HCT116 (cell line): ENCODE measurements at regions not wholly inside any gene's neighbourhood (a gene's known extent, or its start where the extent isn't known, plus 50 kb on each side); places are given as distances from the start of the nearest gene placed in this dataset.

Experiments used
- ATAC-seq: fragments of 200-7000 bp; cut with Tn5 transposase; 2 replicates; pipeline ENCODE4 v1.9.1; 2020; ENCODE audit warnings: mild to moderate bottlenecking, moderate library complexity
- BruUV-seq: library from RNA; stranded (reverse); fragments of 400-500 nt; replicated peaks from 2 replicates; lab custom pipeline; 2021; lab: Mats Ljungman, UMichigan
- CTCF ChIA-PET: fragments of 300-600 bp; sonication (Branson Sonifier 250); formaldehyde crosslinking; loops from one replicate; lab custom pipeline; 2021; ENCODE audit warnings: antibody characterized with exemption; lab: Charles Lee
- POLR2A ChIA-PET: fragments of 300-600, 350-600 bp; sonication (Branson Sonifier 250); formaldehyde crosslinking; loops from one replicate; lab custom pipeline; 2021; ENCODE audit warnings: antibody characterized with exemption; lab: Charles Lee
- RAD21 ChIA-PET, 2 experiments: fragments of 300-600 bp; sonication (Branson Sonifier 250); formaldehyde crosslinking; loops; one replicate each; lab custom pipeline; 2023; ENCODE audit warnings: low total read pairs in 2 of 2; ENCODE audit not compliant: uncharacterized antibody in 2 of 2, unreplicated experiment in 2 of 2, low non-redundant PET in 1 of 2; lab: Charles Lee
- DNase-seq: peaks from one replicate; pipeline ENCODE4 v3.0.0-alpha.2; 2010; ENCODE audit warnings: low read depth, low spot score
- H2AFZ ChIP-seq: fragments of 200-600 bp; shearing (Covaris generic), sonication (generic); 2 replicates; pipeline ENCODE4 v1.6.1; 2017; ENCODE audit warnings: low read depth, mixed run types, mixed read lengths, antibody characterized with exemption, low read length; ENCODE audit not compliant: poor library complexity, severe bottlenecking
- H3K27ac ChIP-seq: 2 replicates; pipeline ENCODE4 v1.5.1; 2012; ENCODE audit warnings: low read depth, low read length
- H3K27me3 ChIP-seq: fragments of 200-600 bp; sonication (generic); 2 replicates; pipeline ENCODE4 v1.6.1; 2016; ENCODE audit warnings: mixed run types, low read length, mixed read lengths; ENCODE audit not compliant: insufficient read depth
- H3K36me3 ChIP-seq, 2 experiments: fragments of 200-500 bp in 1 of 2; fragments of 200-600 bp in 1 of 2; sonication (Bioruptor generic) in 1 of 2; sonication (generic) in 1 of 2; 2 replicates each; pipeline versions ENCODE4 v1.5.1 to v1.6.1; 2014 to 2016; ENCODE audit warnings: low read length in 2 of 2, inconsistent platforms in 1 of 2, mixed read lengths in 1 of 2, mixed run types in 1 of 2; ENCODE audit not compliant: insufficient read depth in 2 of 2, control insufficient read depth in 1 of 2
- H3K4me1 ChIP-seq, 2 experiments: fragments of 200-600 bp in 1 of 2; sonication (generic) in 1 of 2; 2 replicates each; pipeline versions ENCODE4 v1.5.1 to v1.6.1; 2012 to 2017; ENCODE audit warnings: low read length in 2 of 2, inconsistent platforms in 1 of 2, mild to moderate bottlenecking in 1 of 2, mixed read lengths in 1 of 2, mixed run types in 1 of 2, moderate library complexity in 1 of 2; ENCODE audit not compliant: insufficient read depth in 2 of 2, control insufficient read depth in 1 of 2
- H3K4me2 ChIP-seq: fragments of 200-600 bp; sonication (generic); 2 replicates; pipeline ENCODE4 v1.6.1; 2017; ENCODE audit warnings: mixed run types, low read length, mixed read lengths
- H3K4me3 ChIP-seq, 2 experiments: fragments of 200-600 bp in 1 of 2; sonication (generic) in 1 of 2; replicated peaks in 1 of 2; 2 replicates each; pipeline ENCODE4 v1.5.1; 2011 to 2016; ENCODE audit warnings: low read length in 2 of 2, control low read depth in 1 of 2, low read depth in 1 of 2, mild to moderate bottlenecking in 1 of 2, mixed read lengths in 1 of 2, mixed run types in 1 of 2
- H3K79me2 ChIP-seq: fragments of 200-600 bp; sonication (generic); 2 replicates; pipeline ENCODE4 v1.6.1; 2017; ENCODE audit warnings: mild to moderate bottlenecking, mixed run types, low read length, moderate library complexity, mixed read lengths; ENCODE audit not compliant: insufficient read depth
- H3K9ac ChIP-seq: fragments of 200-600 bp; sonication (generic); 2 replicates; pipeline ENCODE4 v1.6.1; 2016; ENCODE audit warnings: low read length, mixed read lengths
- H3K9me2 ChIP-seq: fragments of 200-600 bp; sonication (generic), shearing (Covaris generic); 2 replicates; pipeline ENCODE4 v1.6.1; 2017; ENCODE audit warnings: mixed run types, mild to moderate bottlenecking, moderate library complexity; ENCODE audit not compliant: insufficient read depth
- H3K9me3 ChIP-seq, 2 experiments: fragments of 200-500 bp in 1 of 2; fragments of 200-600 bp in 1 of 2; sonication (Bioruptor generic) in 1 of 2; sonication (generic) in 1 of 2; 2 replicates each; pipeline ENCODE4 v1.6.1; 2014 to 2017; ENCODE audit warnings: low read length in 2 of 2, mixed read lengths in 2 of 2, inconsistent platforms in 1 of 2, low read depth in 1 of 2, mild to moderate bottlenecking in 1 of 2, mixed run types in 1 of 2, moderate library complexity in 1 of 2; ENCODE audit not compliant: control insufficient read depth in 1 of 2, insufficient read depth in 1 of 2
- H4K20me1 ChIP-seq: fragments of 200-600 bp; sonication (generic), shearing (Covaris generic); 2 replicates; pipeline ENCODE4 v1.6.1; 2017; ENCODE audit warnings: mixed run types, mild to moderate bottlenecking, moderate library complexity; ENCODE audit not compliant: insufficient read depth
- CEBPB ChIP-seq: IDR thresholded peaks from 2 replicates; pipeline ENCODE4 v1.6.1; 2012; ENCODE audit warnings: low read depth
- EGR1 ChIP-seq: IDR thresholded peaks from 2 replicates; pipeline ENCODE4 v1.6.1; 2012; ENCODE audit warnings: low read depth
- ELF1 ChIP-seq: IDR thresholded peaks from 2 replicates; pipeline ENCODE4 v1.6.1; 2012; ENCODE audit warnings: low read depth, borderline replicate concordance
- EZH2 ChIP-seq: fragments of 200-600 bp; sonication (generic); IDR thresholded peaks from 2 replicates; pipeline ENCODE4 v1.6.1; 2017; ENCODE audit warnings: antibody characterized with exemption, mixed run types
- EZH2phosphoT487 ChIP-seq: fragments of 200-600 bp; IDR thresholded peaks from 2 replicates; pipeline ENCODE4 v1.6.1; 2018; ENCODE audit warnings: antibody characterized with exemption, borderline replicate concordance
- JUND ChIP-seq: IDR thresholded peaks from 2 replicates; pipeline ENCODE4 v1.6.1; 2012
- POLR2A ChIP-seq: IDR thresholded peaks from 2 replicates; pipeline ENCODE4 v1.7.0; 2011; ENCODE audit warnings: borderline replicate concordance; ENCODE audit not compliant: insufficient read depth, insufficient read length; ENCODE audit errors: extremely low read depth
- POLR2AphosphoS5 ChIP-seq: IDR thresholded peaks from 2 replicates; pipeline ENCODE4 v1.6.1; 2011; ENCODE audit warnings: mild to moderate bottlenecking, low read depth, low read length, moderate library complexity
- RAD21 ChIP-seq: IDR thresholded peaks from 2 replicates; pipeline ENCODE4 v1.6.1; 2012; ENCODE audit warnings: low read depth, mild to moderate bottlenecking
- SP1 ChIP-seq: IDR thresholded peaks from 2 replicates; pipeline ENCODE4 v1.6.1; 2012; ENCODE audit warnings: low read depth
- TCF7L2 ChIP-seq: IDR thresholded peaks from 2 replicates; pipeline ENCODE4 v1.7.0; 2011; ENCODE audit warnings: borderline replicate concordance, inconsistent platforms; ENCODE audit not compliant: insufficient read depth, insufficient read length; ENCODE audit errors: extremely low read depth
- YY1 ChIP-seq: IDR thresholded peaks from 2 replicates; pipeline ENCODE4 v1.6.1; 2011; ENCODE audit warnings: low read length, low read depth, moderate library complexity, mild to moderate bottlenecking; ENCODE audit not compliant: insufficient replicate concordance; ENCODE audit errors: extremely low read depth
- ZFX ChIP-seq: fragments of 450-650 bp; IDR thresholded peaks from 2 replicates; pipeline ENCODE4 v1.6.1; 2017
- ZNF274 ChIP-seq: fragments of 200-500 bp; sonication (Bioruptor generic); IDR thresholded peaks from 2 replicates; pipeline ENCODE4 v1.6.1; 2014; ENCODE audit warnings: mild to moderate bottlenecking, low read depth, low read length, inconsistent platforms
- intact Hi-C: fragments of 100-400 bp; cut with micrococcal nuclease; formaldehyde crosslinking; loops from 2 replicates; pipeline ENCODE4 v1.10.0; 2022
- TF ChIP-seq, protein P1 (sequence below): IDR thresholded peaks from 2 replicates; pipeline ENCODE4 v1.6.1; 2012
- TF ChIP-seq, protein P2 (sequence below), 3 experiments: fragments of 200-600 bp in 1 of 3; sonication (generic) in 1 of 3; IDR thresholded peaks in 2 of 3; conservative IDR thresholded peaks in 1 of 3; 2 replicates each; pipeline ENCODE4 v1.5.1; 2012 to 2017; ENCODE audit warnings: low read depth in 2 of 3, low read length in 2 of 3, antibody characterized with exemption in 1 of 3, borderline replicate concordance in 1 of 3, control low read depth in 1 of 3, mild to moderate bottlenecking in 1 of 3, mixed read lengths in 1 of 3, mixed run types in 1 of 3, moderate library complexity in 1 of 3; ENCODE audit not compliant: insufficient read depth in 1 of 3
- TF ChIP-seq, protein P3 (sequence below): IDR thresholded peaks from 2 replicates; pipeline ENCODE4 v1.6.1; 2012

DNA sequence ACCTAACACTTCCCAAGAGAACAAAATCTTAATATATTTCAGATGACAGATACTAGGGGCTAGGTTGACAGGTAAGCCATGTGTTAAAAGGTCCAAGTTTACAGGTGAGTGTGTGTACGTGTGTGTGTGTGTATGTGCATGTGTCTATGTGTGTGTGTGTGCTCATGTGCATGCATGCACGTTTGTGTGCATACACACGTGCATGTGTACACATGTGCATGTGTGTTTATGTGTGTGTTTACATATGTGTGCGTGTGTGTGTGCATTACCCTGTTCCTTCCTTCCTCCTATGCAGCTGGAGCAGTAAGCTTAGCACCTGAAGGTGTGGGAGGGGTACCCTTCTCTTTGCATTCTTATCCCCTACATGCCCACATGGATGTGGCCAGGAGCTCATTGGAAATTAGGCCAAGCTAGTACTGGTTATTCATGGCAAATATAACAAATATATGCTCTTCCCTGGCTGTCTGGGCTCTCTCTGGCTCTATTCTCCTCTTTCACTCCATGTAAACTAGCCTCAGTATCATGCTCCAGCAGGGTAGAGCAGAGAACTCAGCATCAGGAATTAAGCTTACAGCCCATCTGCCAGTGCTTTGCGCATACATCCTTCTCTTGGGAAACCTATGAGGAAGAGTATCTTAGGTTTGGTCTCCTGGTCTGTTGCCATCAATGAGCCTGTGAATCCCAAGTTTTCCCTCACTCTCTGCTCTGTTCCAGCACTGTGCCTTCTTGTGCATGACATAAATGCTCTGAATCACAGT, 258.0 kb upstream of the MYOCD start:
- Histone ChIP-seq H4K20me1 (no peaks in the 10 kb centered on the region), H3K9me3 (no peaks in the 10 kb centered on the region), H3K4me3 (no peak overlapping the region), H3K9ac (no peak overlapping the region), H3K9me2 (no peaks in the 10 kb centered on the region), H3K4me1 (no peaks in the 10 kb centered on the region), H3K27ac (no peak overlapping the region), H3K79me2 (no peaks in the 10 kb centered on the region), H3K27me3 (0 out of 2 replicates have a peak, but pooled peaks cover 4% of the 10 kb centered on the region), H2AFZ (no peak overlapping the region), H3K4me2 (no peak overlapping the region), H3K36me3 (no peaks in the 10 kb centered on the region)
- DNase-seq, result no peak
- no TSS peak for BruUV-seq
- TF ChIP-seq POLR2AphosphoS5, result no peak
- TF ChIP-seq, protein P1, sequence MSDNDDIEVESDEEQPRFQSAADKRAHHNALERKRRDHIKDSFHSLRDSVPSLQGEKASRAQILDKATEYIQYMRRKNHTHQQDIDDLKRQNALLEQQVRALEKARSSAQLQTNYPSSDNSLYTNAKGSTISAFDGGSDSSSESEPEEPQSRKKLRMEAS, result no peak
- no peak for ATAC-seq
- ChIA-PET RAD21 (no interaction called here), POLR2A (no interaction called here), CTCF (no interaction called here)
- intact Hi-C loops, result no loop called here

DNA sequence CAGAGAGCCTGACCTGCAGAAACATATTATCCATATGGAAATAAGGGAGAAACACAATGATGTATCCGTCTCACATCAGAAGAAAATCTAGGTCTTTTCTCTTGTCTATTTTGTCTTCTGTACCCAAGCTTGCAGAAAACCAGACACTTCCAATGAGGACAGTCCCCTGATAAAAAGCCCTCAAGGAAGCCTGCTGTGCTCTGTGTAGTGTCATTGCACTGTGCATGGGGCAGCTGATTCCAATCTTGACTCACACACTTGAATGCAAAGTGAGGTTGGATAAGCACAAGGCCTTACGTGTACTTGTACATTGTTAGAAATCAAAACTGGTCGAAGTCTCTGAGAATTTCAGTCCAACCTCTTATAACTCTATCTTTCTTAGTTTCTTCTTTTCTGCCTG, 256.6 kb upstream of the MYOCD start:
- no TSS peak for BruUV-seq
- no peak overlapping the region for H2AFZ ChIP-seq
- RAD21 ChIA-PET, result no interaction called here
- ATAC-seq, result no peak
- H3K4me2 ChIP-seq, result no peak overlapping the region
- no peaks in the 10 kb centered on the region for H3K9me3 ChIP-seq
- no peaks in the 10 kb centered on the region for H3K4me1 ChIP-seq
- DNase-seq, result no peak
- POLR2A ChIA-PET, result no interaction called here
- H3K27ac ChIP-seq, result no peak overlapping the region
- CTCF ChIA-PET, result no interaction called here
- H3K4me3 ChIP-seq, result no peak overlapping the region
- H3K27me3 ChIP-seq, result peaks cover 8% of the 10 kb centered on the region
- no peaks in the 10 kb centered on the region for H3K9me2 ChIP-seq
- intact Hi-C loops, result no loop called here
- no peaks in the 10 kb centered on the region for H4K20me1 ChIP-seq
- H3K36me3 ChIP-seq, result no peaks in the 10 kb centered on the region
- H3K9ac ChIP-seq, result no peak overlapping the region
- no peaks in the 10 kb centered on the region for H3K79me2 ChIP-seq
- TF ChIP-seq EZH2 (no peak), ELF1 (no peak), ZNF274 (no peak), SP1 (no peak), EZH2phosphoT487 (no peak), POLR2AphosphoS5 (no peak), POLR2A (no peak), JUND (no peak), RAD21 (no peak), TCF7L2 (no peak), ZFX (no peak), EGR1 (no peak), YY1 (no peak), CEBPB (no peak)
- TF ChIP-seq, protein P2, sequence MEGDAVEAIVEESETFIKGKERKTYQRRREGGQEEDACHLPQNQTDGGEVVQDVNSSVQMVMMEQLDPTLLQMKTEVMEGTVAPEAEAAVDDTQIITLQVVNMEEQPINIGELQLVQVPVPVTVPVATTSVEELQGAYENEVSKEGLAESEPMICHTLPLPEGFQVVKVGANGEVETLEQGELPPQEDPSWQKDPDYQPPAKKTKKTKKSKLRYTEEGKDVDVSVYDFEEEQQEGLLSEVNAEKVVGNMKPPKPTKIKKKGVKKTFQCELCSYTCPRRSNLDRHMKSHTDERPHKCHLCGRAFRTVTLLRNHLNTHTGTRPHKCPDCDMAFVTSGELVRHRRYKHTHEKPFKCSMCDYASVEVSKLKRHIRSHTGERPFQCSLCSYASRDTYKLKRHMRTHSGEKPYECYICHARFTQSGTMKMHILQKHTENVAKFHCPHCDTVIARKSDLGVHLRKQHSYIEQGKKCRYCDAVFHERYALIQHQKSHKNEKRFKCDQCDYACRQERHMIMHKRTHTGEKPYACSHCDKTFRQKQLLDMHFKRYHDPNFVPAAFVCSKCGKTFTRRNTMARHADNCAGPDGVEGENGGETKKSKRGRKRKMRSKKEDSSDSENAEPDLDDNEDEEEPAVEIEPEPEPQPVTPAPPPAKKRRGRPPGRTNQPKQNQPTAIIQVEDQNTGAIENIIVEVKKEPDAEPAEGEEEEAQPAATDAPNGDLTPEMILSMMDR (IDR thresholded peaks at IDR 0.05 in 2 of 3, conservative IDR thresholded peaks at IDR 0.05 in 1 of 3; ENCODE audit: borderline replicate concordance in 1 of 3, insufficient read depth in 1 of 3, low read depth in 2 of 3, low read length in 2 of 3), result no peak
- TF ChIP-seq, protein P3, sequence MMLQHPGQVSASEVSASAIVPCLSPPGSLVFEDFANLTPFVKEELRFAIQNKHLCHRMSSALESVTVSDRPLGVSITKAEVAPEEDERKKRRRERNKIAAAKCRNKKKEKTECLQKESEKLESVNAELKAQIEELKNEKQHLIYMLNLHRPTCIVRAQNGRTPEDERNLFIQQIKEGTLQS, result no peak
